ENCODE measurements at regions not wholly inside any gene's neighbourhood (a gene's known extent, or its start where the extent isn't known, plus 50 kb on each side); places are given as distances from the start of the nearest gene placed in this dataset.

DNA sequence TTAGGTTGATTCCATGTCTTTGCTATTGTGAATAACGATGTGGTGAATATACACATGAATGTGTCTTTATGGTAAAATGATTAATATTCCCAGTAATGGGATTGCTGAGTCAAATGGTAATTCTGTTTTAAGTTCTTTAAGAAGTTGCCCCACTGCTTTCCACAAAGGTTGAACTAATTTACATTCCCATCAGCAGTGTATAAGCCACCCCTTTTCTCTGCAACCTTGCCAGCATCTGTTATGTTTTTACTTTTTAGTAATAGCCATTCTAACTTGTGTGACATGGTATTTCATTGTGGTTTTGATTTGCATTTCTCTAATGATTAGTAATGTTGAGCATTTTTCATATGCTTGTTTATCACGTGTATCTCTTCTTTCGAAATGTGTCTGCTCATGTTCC, 503.3 kb downstream of the PCDH18 start:
- TF ChIP-seq EZH2 (IDR thresholded peaks at IDR 0.05; ENCODE audit: low read length, unreplicated experiment) = no peak
- TF ChIP-seq, protein P1, sequence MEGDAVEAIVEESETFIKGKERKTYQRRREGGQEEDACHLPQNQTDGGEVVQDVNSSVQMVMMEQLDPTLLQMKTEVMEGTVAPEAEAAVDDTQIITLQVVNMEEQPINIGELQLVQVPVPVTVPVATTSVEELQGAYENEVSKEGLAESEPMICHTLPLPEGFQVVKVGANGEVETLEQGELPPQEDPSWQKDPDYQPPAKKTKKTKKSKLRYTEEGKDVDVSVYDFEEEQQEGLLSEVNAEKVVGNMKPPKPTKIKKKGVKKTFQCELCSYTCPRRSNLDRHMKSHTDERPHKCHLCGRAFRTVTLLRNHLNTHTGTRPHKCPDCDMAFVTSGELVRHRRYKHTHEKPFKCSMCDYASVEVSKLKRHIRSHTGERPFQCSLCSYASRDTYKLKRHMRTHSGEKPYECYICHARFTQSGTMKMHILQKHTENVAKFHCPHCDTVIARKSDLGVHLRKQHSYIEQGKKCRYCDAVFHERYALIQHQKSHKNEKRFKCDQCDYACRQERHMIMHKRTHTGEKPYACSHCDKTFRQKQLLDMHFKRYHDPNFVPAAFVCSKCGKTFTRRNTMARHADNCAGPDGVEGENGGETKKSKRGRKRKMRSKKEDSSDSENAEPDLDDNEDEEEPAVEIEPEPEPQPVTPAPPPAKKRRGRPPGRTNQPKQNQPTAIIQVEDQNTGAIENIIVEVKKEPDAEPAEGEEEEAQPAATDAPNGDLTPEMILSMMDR (conservative IDR thresholded peaks at IDR 0.05; ENCODE audit: low read depth, low read length) = no peak
